ENCODE measurements at regions not wholly inside any gene's neighbourhood (a gene's known extent, or its start where the extent isn't known, plus 50 kb on each side); places are given as distances from the start of the nearest gene placed in this dataset.

DNA sequence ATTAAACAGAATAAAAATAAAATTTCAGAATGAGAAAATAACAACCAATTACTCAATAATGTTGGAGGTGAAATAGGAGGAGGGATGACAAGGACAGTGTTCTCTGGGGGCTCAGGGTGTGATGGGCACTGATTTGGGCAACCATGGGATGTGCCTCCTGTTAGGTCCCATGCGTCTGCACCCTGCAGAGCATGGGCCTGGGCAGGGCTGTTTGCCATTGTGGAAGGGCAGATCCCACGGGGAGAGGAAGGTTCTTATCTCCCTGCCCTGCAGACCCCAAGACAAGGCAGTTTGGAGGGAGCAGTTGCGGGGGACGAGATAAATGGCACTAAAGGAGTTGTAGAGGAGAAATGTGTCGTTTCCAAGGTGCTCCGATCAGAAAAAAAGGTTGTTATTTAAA is 206.3 kb downstream of the THBS2 start:
- TF ChIP-seq YY1 (IDR thresholded peaks at IDR 0.05; ENCODE audit: insufficient read depth, insufficient read length) = no peak
- no peak for TF ChIP-seq SUZ12 (IDR thresholded peaks at IDR 0.05; ENCODE audit: extremely low read depth, insufficient read depth, insufficient read length)
